OCI-LY1 (cell line): ENCODE measurements at regions not wholly inside any gene's neighbourhood (a gene's known extent, or its start where the extent isn't known, plus 50 kb on each side); places are given as distances from the start of the nearest gene placed in this dataset.

Experiments used
- EZH2 ChIP-seq: fragments of 200-600 bp; sonication (generic), shearing (Covaris generic); IDR thresholded peaks from 2 replicates; pipeline ENCODE4 v1.8.0; 2017; ENCODE audit warnings: borderline replicate concordance, mixed run types, mild to moderate bottlenecking, antibody characterized with exemption, low read length, moderate library complexity, mixed read lengths
- TF ChIP-seq, protein P1 (sequence below): fragments of 200-600 bp; sonication (generic), shearing (Covaris generic); IDR thresholded peaks from 2 replicates; pipeline ENCODE4 v1.5.1; 2017; ENCODE audit warnings: mild to moderate bottlenecking, antibody characterized with exemption, low read length, moderate library complexity, mixed read lengths

DNA sequence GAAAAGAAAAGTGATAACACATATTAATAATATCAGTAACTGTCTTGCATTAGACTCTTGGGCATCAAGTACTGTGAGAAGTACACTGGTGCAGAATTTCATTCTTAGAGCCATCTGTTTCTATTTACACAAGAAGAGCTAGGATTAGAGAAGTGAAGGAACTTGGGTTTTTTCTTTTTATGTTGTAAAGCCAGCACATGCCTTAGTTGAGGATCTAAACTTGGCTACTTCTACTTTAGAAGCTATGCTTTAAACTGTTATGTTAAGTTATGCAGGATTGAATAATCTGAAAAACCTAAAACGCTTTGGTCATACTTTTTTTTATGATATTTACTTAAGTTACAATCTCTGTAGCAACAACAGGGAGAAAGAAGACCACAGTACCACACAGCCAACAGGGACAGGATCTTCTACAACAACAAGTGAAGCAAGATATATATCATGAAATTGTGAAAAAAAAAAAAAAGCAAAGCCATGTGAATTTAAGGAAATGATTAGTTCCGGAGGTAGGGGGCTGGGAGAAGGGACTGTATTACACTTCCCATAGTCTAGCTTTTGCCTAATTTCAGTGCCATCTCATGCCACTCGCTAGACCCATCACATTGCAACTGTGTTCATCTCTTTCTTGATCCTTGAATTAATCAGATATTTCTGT lies 305.1 kb upstream of the GOT2 start:
- TF ChIP-seq, protein P1, sequence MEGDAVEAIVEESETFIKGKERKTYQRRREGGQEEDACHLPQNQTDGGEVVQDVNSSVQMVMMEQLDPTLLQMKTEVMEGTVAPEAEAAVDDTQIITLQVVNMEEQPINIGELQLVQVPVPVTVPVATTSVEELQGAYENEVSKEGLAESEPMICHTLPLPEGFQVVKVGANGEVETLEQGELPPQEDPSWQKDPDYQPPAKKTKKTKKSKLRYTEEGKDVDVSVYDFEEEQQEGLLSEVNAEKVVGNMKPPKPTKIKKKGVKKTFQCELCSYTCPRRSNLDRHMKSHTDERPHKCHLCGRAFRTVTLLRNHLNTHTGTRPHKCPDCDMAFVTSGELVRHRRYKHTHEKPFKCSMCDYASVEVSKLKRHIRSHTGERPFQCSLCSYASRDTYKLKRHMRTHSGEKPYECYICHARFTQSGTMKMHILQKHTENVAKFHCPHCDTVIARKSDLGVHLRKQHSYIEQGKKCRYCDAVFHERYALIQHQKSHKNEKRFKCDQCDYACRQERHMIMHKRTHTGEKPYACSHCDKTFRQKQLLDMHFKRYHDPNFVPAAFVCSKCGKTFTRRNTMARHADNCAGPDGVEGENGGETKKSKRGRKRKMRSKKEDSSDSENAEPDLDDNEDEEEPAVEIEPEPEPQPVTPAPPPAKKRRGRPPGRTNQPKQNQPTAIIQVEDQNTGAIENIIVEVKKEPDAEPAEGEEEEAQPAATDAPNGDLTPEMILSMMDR: no peak
- TF ChIP-seq EZH2: no peak
